Stimulated activated CD4-positive, alpha-beta T cell treated with anti-CD3 and anti-CD28 coated beads, Interleukin-1b, Interleukin-23, amount 100 ng/mL, for 1 hour (primary cell): ENCODE measurements at regions not wholly inside any gene's neighbourhood (a gene's known extent, or its start where the extent isn't known, plus 50 kb on each side); places are given as distances from the start of the nearest gene placed in this dataset.
"Not testable (repeated sequence)": the region's sequence is repeated elsewhere in the genome, so short reads cannot be mapped to it uniquely, and the experiment has no call there.

Source experiments
- DNase-seq, 2 donors: peaks; one replicate each; pipeline ENCODE4 v3.0.0-alpha.2; 2020; ENCODE audit warnings: low read depth in 2 of 2

DNA sequence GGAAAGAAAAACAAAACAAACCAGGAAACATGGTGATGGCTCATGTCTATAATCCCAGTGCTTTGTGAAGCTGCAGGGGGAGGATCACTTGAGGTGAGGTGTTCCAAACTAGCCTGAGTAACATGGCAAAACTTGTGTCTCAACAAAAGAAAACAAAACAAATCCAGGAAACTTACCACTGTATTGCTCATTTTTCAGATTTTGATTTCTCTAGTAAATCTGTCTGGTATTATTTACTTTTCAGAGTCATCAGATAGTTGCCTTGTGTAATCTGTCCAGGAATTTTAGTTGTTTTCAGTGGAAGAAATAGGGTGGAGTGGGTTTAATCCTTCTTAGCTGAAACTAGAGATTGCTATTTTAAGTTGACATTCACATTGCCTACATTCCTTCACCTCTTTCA is 91.8 kb upstream of the ALCAM start:
- DNase-seq: no peak

DNA sequence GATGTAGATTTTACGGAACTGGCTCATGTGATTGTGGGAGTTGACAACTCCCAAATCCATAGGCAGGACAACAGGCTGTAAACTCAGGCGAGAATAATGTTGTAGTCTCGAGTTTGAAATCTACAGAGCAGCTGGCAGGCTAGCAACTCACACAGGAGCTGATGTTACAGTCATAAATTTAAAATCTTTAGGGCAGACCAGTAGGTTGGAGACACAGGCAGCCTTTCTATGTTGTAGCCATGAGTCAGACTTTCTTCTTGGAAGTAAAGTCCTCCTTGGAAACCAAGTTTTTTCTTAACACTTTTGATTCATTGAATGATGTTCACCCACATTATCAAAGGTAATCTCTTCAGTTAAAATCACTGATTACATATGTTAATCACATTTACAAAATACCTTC is 89.1 kb upstream of the ALCAM start:
- no peak for DNase-seq

GRCh38 chr3:105278688-105279087 is 88.0 kb upstream of the ALCAM start:
- no peak for DNase-seq

GRCh38 chr3:105281989-105282388 is 84.7 kb upstream of the ALCAM start:
- DNase-seq: no peak

GRCh38 chr3:105284876-105285275 is 81.8 kb upstream of the ALCAM start:
- no peak for DNase-seq

- no peak for DNase-seq
Observed at GRCh38 chr3:105285653-105286241, 81.0 kb upstream of the ALCAM start.

GRCh38 chr3:105293441-105293840 is 73.3 kb upstream of the ALCAM start:
- DNase-seq: no peak

DNA sequence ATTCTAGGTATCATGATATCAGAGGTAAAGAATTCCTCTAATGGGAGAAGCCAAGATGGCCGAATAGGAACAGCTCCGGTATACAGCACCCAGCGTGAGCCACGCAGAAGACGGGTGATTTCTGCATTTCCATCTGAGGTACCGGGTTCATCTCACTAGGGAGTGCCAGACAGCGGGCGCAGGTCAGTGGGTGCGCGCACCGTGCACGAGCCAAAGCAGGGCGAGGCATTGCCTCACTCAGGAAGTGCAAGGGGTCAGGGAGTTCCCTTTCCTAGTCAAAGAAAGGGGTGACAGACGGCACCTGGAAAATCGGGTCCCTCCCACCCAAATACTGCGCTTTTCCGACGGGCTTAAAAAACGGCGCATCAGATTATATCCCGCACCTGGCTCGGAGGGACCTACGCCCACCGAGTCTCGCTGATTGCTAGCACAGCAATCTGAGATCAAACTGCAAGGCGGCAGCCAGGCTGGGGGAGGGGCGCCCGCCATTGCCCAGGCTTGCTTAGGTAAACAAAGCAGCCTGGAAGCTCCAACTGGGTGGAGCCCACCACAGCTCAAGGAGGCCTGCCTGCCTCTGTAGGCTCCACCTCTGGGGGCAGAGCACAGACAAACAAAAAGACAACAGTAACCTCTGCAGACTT is 70.4 kb upstream of the ALCAM start:
- not testable (repeated sequence) for DNase-seq

GRCh38 chr3:105304487-105304886 is 62.2 kb upstream of the ALCAM start:
- DNase-seq: no peak

DNA sequence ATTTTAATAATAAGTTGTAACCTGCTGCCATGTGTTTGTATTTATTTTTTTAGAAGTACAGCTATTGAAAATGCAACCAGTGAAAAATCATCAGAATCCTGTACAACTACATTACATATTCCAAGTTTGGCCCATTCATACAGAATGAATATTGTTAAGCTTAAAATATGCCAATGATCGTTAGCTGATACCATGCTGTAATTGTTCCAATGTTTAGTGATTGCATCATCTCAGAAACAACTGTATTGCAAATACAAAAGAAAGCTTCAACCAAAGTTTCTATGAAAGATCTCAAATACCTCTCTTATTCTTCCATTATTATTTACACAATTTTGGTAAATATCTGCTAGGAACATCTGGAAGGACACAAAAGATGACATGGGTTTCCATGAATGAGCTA is 51.6 kb upstream of the ALCAM start:
- no peak for DNase-seq

DNA sequence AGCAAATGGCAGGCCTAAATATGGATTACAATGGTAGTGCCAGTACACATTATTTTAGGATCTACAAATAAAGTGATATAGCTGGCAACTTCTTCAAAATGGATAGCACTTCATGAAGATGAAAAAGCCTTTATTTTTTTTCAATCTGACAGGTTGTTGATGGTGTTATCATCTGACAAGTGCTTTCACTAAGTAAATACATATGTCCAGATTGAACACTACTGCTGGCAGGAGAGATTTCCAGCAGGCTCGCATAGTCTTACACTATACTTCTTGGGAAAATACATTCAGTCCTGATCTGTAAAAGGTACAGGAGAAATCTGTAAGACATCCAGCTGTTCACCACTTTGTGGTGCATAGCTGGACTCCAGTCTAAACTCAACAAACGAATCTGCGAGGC is 50.9 kb upstream of the ALCAM start:
- no peak for DNase-seq

DNA sequence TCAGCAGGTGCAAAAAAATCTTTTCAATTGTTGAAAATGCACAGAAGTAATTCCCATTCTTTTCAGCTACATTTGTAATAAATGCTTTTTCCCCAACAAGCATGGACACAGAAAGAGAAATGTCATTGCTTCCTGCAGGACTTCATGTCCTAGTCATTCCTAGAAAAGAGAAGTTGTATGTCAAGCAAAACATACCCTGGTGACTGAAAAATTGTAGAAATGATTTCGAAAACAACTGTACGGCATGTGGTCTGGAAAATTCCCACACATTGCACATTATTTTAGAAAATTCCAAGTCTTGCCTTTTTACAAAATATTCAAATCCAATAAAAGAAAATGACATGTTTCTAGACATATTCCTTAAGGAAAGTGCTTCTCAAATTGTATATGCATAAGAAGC is 50.4 kb upstream of the ALCAM start:
- DNase-seq: no peak
